Keratinocyte (primary cell): ENCODE measurements at regions not wholly inside any gene's neighbourhood (a gene's known extent, or its start where the extent isn't known, plus 50 kb on each side); places are given as distances from the start of the nearest gene placed in this dataset.

ENCODE experiments used
- DNase-seq: peaks from one replicate; pipeline ENCODE4 v3.0.0-alpha.2; 2011; ENCODE audit warnings: low read depth, missing footprints, low spot score
- FAIRE-seq: peaks from 2 replicates; lab custom pipeline; 2011; peaks lifted over from hg19 to GRCh38; lab: Jason Lieb, UNC
- H2AFZ ChIP-seq: 2 replicates; pipeline ENCODE4 v1.6.0; 2012; ENCODE audit warnings: low read length, control low read depth, inconsistent platforms; ENCODE audit not compliant: control insufficient read depth
- H3K27ac ChIP-seq: 2 replicates; pipeline ENCODE4 v1.5.1; 2011; ENCODE audit warnings: low read length; ENCODE audit not compliant: control insufficient read depth, insufficient read depth
- H3K27me3 ChIP-seq: 3 replicates; pipeline ENCODE4 v1.6.0; 2011; ENCODE audit warnings: low read length; ENCODE audit not compliant: control insufficient read depth, insufficient read depth; ENCODE audit errors: extremely low read depth
- H3K36me3 ChIP-seq, 2 experiments: 2 replicates in 1 of 2; 3 replicates in 1 of 2; pipeline ENCODE4 v1.5.1; 2011; ENCODE audit warnings: low read length in 2 of 2, mild to moderate bottlenecking in 1 of 2; ENCODE audit not compliant: control insufficient read depth in 2 of 2, insufficient read depth in 2 of 2; ENCODE audit errors: extremely low read depth in 1 of 2
- H3K4me1 ChIP-seq: 3 replicates; pipeline ENCODE4 v1.5.1; 2011; ENCODE audit warnings: low read length; ENCODE audit not compliant: control insufficient read depth, insufficient read depth; ENCODE audit errors: extremely low read depth
- H3K4me2 ChIP-seq: 3 replicates; pipeline ENCODE4 v1.6.0; 2011; ENCODE audit warnings: low read depth, low read length; ENCODE audit not compliant: control insufficient read depth, insufficient read depth; ENCODE audit errors: extremely low read depth
- H3K4me3 ChIP-seq, 3 experiments: fragments of 200-600 bp in 1 of 3; sonication (generic) in 1 of 3; 2 replicates in 2 of 3; 3 replicates in 1 of 3; pipeline ENCODE4 v1.5.1; 2011 to 2016; ENCODE audit warnings: low read length in 3 of 3, mild to moderate bottlenecking in 3 of 3, control low read depth in 2 of 3, inconsistent platforms in 1 of 3, low read depth in 1 of 3, mixed read lengths in 1 of 3, mixed run types in 1 of 3, moderate library complexity in 1 of 3; ENCODE audit not compliant: control insufficient read depth in 2 of 3, insufficient read depth in 2 of 3; ENCODE audit errors: extremely low read depth in 1 of 3
- H3K79me2 ChIP-seq: 2 replicates; pipeline ENCODE4 v1.6.0; 2012; ENCODE audit warnings: low read length; ENCODE audit not compliant: control insufficient read depth, insufficient read depth
- H3K9ac ChIP-seq: 3 replicates; pipeline ENCODE4 v1.6.0; 2011; ENCODE audit warnings: low read length; ENCODE audit not compliant: control insufficient read depth, insufficient read depth; ENCODE audit errors: extremely low read depth
- H3K9me1 ChIP-seq: 3 replicates; pipeline ENCODE4 v1.6.0; 2011; ENCODE audit warnings: low read length; ENCODE audit not compliant: control insufficient read depth, insufficient read depth; ENCODE audit errors: extremely low read depth
- H3K9me3 ChIP-seq: 2 replicates; pipeline ENCODE4 v1.5.1; 2012; ENCODE audit warnings: low read depth, low read length; ENCODE audit not compliant: control insufficient read depth
- H4K20me1 ChIP-seq: 3 replicates; pipeline ENCODE4 v1.6.0; 2011; ENCODE audit warnings: low read length; ENCODE audit not compliant: control insufficient read depth, insufficient read depth; ENCODE audit errors: extremely low read depth
- EZH2 ChIP-seq: IDR thresholded peaks from one replicate; pipeline ENCODE4 v1.6.1; 2012; ENCODE audit warnings: inconsistent platforms, mild to moderate bottlenecking, low read length, moderate library complexity
- dilution Hi-C: fragments of 300-500 bp; cut with MboI; formaldehyde crosslinking; loops from one replicate; pipeline ENCODE4 v1.7.0; 2020; ENCODE audit warnings: low sequenced_read_pairs; ENCODE audit not compliant: extremely low pct_ligation_motif_present
- TF ChIP-seq, protein P1 (sequence below), 3 experiments: IDR thresholded peaks in 1 of 3; conservative IDR thresholded peaks in 1 of 3; optimal IDR thresholded peaks in 1 of 3; 2 replicates in 2 of 3; 3 replicates in 1 of 3; pipeline versions ENCODE3 to v1.5.1; 2011; ENCODE audit warnings: low read length in 3 of 3, mild to moderate bottlenecking in 3 of 3, moderate library complexity in 2 of 3, control low read depth in 1 of 3, inconsistent platforms in 1 of 3; ENCODE audit not compliant: insufficient read depth in 2 of 3; ENCODE audit errors: extremely low read depth in 1 of 3

DNA sequence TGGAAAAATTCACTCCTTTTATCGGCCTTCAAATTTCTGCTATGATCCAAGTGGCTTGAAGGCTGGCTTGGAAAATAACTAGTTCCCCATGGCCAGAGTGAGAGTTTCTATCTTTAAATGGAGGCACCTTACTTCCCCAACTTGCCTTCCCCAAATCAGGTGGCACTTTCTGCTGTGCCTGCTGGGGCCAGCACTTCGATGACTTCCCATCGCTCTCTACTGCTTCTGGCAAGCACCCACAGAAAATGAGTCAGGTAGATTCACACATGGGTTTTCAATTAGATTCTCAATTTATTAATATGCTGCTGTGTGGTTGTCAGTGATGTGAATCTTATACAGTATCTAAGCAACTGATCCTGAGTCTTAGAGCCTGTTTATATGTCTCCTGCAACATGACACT lies 398.8 kb upstream of the RAG2 start:
- TF ChIP-seq, protein P1, sequence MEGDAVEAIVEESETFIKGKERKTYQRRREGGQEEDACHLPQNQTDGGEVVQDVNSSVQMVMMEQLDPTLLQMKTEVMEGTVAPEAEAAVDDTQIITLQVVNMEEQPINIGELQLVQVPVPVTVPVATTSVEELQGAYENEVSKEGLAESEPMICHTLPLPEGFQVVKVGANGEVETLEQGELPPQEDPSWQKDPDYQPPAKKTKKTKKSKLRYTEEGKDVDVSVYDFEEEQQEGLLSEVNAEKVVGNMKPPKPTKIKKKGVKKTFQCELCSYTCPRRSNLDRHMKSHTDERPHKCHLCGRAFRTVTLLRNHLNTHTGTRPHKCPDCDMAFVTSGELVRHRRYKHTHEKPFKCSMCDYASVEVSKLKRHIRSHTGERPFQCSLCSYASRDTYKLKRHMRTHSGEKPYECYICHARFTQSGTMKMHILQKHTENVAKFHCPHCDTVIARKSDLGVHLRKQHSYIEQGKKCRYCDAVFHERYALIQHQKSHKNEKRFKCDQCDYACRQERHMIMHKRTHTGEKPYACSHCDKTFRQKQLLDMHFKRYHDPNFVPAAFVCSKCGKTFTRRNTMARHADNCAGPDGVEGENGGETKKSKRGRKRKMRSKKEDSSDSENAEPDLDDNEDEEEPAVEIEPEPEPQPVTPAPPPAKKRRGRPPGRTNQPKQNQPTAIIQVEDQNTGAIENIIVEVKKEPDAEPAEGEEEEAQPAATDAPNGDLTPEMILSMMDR (optimal IDR thresholded peaks at IDR 0.05 in 1 of 3, IDR thresholded peaks at IDR 0.05 in 1 of 3, conservative IDR thresholded peaks at IDR 0.05 in 1 of 3; ENCODE audit: extremely low read depth in 1 of 3, insufficient read depth in 2 of 3, low read length in 3 of 3): no peak
- no peak for TF ChIP-seq EZH2
- dilution Hi-C loops: no loop called here
- Histone ChIP-seq H3K9me1 (no peaks in the 10 kb centered on the region), H3K27me3 (no peaks in the 10 kb centered on the region), H3K4me1 (no peaks in the 10 kb centered on the region), H3K27ac (no peak overlapping the region), H3K9me3 (no peaks in the 10 kb centered on the region), H2AFZ (no peak overlapping the region), H3K79me2 (no peaks in the 10 kb centered on the region), H3K9ac (no peak overlapping the region), H3K4me3 (no peak overlapping the region), H3K36me3 (no peaks in the 10 kb centered on the region), H4K20me1 (no peaks in the 10 kb centered on the region), H3K4me2 (no peak overlapping the region)
- FAIRE-seq: no peak
- no peak for DNase-seq

DNA sequence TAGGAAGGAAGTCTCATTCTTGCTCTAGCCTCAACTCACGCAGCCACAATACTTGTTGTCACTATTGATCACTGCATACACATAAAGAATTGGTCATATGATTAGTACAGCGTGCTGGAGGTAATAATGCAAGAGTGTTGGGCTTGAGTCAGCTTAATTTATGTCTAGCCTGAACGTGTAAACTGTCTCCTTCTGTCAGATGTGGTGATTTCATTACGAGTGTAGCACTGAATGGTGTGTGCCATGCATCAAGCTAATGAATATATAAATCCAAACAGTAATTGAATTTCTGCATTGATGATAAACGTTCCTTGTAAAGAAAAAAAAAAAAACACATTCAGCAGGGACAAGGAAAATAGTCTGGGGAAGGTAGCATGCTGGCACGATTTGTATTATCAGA lies 396.2 kb upstream of the RAG2 start:
- H3K79me2 ChIP-seq: no peaks in the 10 kb centered on the region
- TF ChIP-seq EZH2: no peak
- TF ChIP-seq, protein P1 (optimal IDR thresholded peaks at IDR 0.05 in 1 of 3, IDR thresholded peaks at IDR 0.05 in 1 of 3, conservative IDR thresholded peaks at IDR 0.05 in 1 of 3; ENCODE audit: extremely low read depth in 1 of 3, insufficient read depth in 2 of 3, low read length in 3 of 3): no peak
- FAIRE-seq (no peak), DNase-seq (no peak)
- no peaks in the 10 kb centered on the region for H3K9me1 ChIP-seq
- no peaks in the 10 kb centered on the region for H3K4me1 ChIP-seq
- no peaks in the 10 kb centered on the region for H3K36me3 ChIP-seq
- no peak overlapping the region for H3K9ac ChIP-seq
- H4K20me1 ChIP-seq: no peaks in the 10 kb centered on the region
- H3K27me3 ChIP-seq: no peaks in the 10 kb centered on the region
- no peak overlapping the region for H2AFZ ChIP-seq
- H3K4me3 ChIP-seq: no peak overlapping the region
- no peak overlapping the region for H3K27ac ChIP-seq
- no peak overlapping the region for H3K4me2 ChIP-seq
- dilution Hi-C loops: no loop called here
- no peaks in the 10 kb centered on the region for H3K9me3 ChIP-seq
